Activated CD4-positive, alpha-beta T cell treated with anti-CD3 and anti-CD28 coated beads, Interleukin-2, amount 50 U/mL, for 16 hours (primary cell): ENCODE measurements at regions not wholly inside any gene's neighbourhood (a gene's known extent, or its start where the extent isn't known, plus 50 kb on each side); places are given as distances from the start of the nearest gene placed in this dataset.
"Not testable (repeated sequence)": the region's sequence is repeated elsewhere in the genome, so short reads cannot be mapped to it uniquely, and the experiment has no call there.

Experiments used
- DNase-seq: peaks from one replicate; pipeline ENCODE4 v3.0.0-alpha.2; 2020

DNA sequence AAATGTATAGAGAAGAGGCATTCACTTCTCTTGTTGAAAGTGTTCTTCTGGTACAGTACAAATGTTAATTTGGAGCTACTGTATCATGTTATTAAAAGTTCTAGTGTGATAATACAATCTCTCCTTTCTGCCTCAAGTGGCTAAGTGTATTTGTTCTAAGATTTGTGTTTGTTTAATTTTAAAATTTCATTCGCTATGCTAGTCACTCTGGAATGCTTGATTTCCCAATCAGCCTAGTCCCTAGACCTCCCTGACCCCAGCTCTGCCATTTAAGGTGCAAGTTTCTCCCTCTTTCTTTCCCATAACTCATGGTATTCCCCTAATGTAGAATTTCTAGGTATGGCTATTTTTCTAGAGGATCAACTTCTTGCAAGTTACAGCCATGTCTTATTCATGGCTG lies 817.4 kb downstream of the STIM2 start:
- DNase-seq = no peak

DNA sequence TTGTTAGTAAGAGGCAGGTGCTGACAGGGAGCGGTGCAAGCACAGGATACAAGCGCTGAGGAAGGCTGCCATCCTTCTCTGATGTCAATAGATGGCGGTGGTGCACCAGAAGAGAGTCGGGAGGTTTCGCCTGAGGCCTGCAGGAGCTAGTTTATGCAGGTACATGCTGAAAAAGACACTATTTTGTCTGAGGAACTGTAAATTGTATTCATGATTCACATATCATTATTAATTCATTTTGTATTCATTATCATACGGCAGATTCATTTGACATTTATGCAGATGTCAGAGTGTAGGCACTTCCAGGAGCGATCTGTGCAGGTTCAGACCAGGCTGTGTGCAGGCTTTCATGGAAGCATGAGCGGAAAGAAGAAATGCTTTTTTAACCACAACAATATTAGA lies 824.0 kb downstream of the STIM2 start:
- DNase-seq = peak; percentile 49

- DNase-seq = no peak
Measured at GRCh38 chr4:27685091-27685490, 824.5 kb downstream of the STIM2 start.

DNA sequence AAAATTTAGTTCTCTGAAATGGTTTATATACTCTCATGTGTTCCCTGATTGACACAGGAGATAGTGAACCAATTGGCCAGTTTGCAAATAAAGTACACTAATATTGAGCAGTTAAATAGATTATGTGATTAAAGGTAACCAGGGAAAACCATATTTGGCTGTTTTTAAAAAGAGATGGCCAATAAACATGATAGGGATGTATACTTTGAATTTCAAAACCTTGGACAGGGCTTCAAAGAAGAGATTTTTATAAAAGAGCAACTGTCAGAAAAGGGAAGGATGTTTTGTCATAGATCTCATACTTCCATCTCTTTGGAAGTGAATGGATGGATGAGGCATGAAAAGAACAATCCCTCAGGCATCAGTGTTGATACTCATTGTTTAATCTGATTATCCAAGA lies 825.3 kb downstream of the STIM2 start:
- DNase-seq = no peak

GRCh38 chr4:27692158-27692557 lies 831.5 kb downstream of the STIM2 start:
- peak; percentile 30 for DNase-seq

GRCh38 chr4:27692868-27693634 lies 832.4 kb downstream of the STIM2 start:
- no peak for DNase-seq

DNA sequence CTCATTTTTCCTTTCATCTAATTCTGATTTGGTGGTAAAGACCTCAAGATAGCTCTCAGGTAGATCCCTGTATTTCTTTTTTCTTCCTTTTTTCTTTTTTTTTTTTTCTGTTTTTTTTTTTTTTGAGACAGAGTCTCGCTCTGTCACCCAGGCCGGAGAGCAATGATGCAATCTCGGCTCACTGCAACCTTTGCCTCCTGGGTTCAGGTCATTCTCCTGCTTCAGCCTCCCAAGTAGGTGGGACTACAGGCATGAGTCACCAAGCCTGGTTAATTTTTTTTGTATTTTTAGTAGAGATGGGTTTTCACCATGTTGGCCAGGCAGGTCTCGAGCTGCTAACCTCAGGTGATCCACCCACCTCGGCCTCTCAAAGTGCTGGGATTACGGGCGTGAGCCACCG lies 835.6 kb downstream of the STIM2 start:
- DNase-seq = not testable (repeated sequence)

GRCh38 chr4:27701606-27702005 lies 841.0 kb downstream of the STIM2 start:
- no peak for DNase-seq

DNA sequence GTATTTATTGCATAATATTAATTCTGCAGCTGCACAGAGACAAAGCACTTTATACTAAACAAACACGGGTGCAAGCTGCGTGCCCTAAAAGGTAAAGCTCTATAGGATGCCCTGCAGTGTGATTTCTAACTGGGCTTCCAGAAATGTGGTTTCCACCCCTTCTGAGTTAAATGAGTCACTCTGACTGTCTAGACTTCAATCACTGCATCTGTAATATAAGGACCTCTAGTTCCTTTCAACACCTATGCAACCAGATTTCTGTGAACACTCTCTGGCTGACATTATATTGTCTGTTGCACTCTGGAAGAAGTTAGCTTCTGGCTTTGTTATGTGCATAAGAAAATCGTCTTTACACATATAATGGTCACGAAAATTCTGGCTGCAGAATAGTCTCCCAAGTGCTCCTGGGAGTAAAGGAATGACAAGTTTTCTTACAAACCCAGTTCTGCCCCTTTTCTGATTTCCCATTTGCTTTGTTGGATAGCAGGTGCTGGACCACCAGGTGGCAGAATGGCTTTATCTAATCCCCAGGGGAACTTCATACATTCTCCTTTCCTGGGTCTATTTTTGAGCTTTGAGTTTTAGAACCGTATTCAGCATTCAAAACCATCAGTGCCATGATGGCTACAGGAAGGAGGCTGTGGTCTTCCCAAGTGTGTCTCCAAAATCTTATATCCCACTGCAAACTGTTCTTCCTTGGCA lies 842.2 kb downstream of the STIM2 start:
- DNase-seq = no peak

GRCh38 chr4:27703771-27704170 lies 843.1 kb downstream of the STIM2 start:
- no peak for DNase-seq

DNA sequence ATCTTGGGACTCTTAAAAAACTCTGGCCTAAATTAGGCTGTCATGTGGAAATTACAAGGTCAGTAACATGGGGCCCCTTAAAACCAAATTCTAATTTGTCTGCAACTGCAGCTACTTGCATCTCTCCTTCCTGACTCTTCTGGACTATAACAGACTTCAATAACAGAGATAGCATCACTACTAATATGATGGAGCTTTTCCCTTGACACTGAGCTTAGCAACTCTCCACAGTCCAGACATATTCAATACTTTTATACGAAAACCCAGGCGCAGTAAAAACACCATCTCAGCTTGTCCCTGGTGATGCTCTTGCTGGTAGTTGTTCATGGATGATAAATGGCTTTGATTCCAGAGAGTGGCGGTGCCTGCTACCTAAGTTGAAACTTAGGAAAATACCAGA lies 850.4 kb downstream of the STIM2 start:
- DNase-seq = no peak

DNA sequence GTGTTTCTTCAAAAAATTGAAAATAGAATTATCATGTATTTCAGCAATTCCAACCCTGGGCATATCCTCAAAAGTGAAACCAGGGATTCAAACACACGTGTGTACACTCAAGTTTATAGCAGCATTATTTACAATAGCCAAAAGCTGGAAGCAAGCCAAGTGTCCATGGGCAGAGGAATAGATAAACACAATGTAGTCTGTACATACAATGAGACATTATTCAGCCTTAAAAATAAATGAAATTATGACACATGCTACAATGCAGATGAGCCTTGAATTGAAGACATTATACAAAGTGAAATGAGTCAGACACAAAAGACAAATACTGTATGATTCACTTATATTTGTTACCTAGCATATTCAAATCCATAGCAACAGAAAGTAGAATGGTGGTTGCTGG lies 853.4 kb downstream of the STIM2 start:
- no peak for DNase-seq

DNA sequence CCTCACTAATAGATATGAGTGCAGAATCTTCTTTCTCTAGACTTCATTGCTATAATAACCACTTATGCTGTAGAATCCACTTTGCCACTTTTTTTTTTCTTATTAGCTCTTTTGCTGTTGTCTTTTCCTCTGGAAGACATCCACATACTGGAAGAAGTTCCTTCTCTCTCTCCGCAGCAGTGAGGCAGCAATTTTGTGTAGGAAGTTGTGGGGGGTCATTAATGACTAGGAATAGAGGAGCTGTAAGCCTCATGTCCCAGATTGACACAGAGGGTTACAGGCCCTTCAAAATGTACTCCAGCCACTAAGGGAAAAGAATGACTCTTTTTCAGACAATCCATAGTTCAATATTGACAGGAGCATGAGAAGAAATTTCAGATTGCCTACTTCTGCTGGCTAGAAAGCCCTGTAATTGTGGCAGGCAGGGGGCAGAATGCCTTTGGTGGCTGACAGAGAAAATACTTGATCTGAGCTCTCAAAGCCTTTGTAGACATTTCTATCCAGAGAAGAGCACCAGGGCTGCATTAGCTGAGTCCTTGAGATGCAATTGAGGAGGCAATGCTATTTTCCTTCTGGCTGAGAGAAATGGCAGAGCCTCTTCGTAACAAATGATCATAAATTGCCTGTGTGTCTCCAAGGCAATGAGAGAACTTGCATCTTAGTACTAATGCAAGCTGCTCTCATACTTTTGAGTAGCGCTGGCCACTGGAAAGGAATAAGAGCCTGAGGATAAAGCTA lies 856.2 kb downstream of the STIM2 start:
- no peak for DNase-seq

GRCh38 chr4:27717431-27717755 lies 856.8 kb downstream of the STIM2 start:
- DNase-seq = no peak

DNA sequence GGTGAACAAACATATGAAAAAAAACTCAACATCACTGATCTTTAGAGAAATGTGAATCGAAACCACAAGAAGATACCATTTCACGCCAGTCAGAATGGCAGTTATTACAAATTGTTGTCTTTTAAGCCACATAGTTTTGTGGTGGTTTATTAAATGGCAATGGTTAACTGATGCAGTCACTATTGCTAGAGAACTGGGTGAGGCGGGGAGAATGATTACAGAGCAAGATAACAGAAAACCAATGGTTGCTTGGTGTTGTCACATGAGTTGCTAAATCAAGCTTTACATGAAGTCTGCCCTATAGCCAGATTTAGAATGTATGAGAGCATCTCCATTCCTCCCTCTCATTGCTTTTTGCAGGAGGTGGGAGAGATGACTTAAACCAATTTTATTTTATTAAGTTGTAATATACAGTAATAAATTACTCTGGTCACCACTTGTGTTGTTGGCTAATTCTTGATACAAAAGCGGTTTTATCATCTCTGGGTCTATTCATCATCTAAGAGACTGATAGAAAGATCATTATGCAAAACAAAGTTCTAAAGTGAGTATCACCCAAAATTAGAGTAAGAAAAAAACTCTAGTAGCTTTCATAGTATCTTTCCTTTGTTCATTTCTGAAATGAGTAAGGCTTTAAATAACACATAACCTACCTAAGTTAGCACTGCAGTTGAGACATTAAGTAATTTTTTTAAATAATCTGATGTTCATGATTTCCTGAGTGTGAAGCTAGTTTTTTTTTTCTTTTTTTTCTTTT lies 859.5 kb downstream of the STIM2 start:
- DNase-seq = no peak

GRCh38 chr4:27721193-27721592 lies 860.6 kb downstream of the STIM2 start:
- DNase-seq = no peak

DNA sequence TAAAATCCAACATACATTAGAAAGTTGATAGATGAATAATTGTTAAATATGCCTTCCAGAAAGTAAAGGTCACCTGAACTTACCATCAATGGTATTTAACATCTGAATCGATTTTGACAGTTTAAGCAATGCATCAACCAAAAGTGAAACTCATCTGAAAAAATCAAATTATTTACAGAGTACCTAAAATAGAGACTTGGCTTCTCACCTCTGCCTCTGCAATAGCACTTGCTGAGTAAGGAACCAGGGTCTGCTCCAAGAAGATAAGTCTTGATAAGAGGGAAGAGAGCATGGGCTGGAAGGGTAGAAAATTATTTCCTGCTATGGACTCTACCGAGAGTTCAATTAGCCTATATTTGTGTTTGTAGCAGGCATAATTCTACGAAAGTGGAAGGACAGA lies 868.3 kb downstream of the STIM2 start:
- DNase-seq = no peak

- no peak for DNase-seq
Measured at GRCh38 chr4:27742816-27743215, 882.2 kb downstream of the STIM2 start.

DNA sequence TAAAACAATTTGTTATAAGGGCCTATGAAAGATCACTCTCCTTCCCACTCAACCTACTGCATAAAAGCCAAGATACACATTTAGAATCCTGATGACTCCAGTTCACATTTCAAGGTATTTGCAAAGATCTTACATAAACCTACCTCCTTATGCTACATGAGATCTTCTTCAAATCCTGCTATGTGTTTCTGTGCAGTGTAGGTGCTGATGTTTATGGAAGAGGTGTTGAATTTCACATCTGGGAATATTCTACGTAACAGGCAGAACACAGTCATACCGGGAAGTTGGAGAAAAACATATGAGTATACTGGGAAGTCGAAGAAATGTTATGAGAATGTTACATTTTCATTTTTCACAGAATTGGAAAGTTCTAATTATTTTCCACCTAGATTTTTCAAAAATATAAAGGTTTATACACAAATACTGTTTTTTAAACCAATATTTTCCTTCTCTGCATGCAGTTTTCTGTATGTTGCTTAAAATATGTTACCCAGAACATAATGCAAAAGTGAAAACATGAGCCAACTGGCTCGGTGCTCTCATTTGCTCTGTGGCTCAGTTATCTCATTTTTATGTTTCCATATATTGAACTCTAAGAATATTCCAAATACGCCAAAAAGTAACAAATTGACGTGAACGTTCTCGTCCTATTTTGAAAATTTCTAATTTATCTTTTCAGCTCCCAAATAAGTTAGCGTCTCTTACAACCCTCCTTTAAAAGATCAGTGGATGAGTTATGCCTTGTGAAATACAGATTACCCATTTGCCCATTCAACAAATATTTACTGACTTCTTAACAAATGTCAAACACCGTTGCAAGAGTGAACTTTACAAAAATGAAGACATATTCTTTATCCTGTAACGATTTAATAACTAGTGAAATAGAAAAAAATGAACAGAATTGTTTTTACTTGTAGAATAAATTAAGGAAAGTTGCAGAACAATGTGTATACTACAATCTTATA lies 899.3 kb downstream of the STIM2 start:
- DNase-seq = no peak

DNA sequence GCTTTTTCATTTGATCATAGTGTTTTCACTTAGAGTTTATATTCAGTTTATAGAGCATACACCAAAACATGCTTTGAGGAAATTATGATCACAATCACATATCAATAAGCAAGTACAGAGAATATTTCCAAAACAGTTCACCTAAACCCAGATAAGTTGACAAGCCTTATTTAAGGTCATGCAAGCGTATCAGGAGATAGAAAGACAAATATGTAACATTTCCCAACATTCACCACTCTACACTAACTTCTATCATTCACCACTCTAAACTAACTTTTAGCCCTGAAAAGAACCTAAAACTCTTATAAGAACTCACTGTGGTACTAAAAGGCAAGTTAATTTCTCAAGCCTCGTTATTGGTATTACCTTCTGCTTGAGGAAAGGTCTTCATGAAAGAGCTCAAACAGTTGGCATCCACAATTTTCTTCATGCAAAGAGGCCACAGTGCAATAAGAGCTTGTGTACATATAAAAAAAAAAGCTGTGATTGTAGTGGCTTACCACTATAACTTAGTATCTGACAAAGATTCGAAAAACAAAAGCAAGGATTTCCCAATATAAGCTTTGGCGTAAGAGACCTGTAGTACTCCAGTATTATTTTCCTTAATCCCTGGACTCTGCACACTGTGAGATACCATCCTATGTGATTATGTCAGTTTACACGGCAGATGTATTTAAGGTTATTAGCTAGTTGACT lies 903.3 kb downstream of the STIM2 start:
- DNase-seq = no peak

DNA sequence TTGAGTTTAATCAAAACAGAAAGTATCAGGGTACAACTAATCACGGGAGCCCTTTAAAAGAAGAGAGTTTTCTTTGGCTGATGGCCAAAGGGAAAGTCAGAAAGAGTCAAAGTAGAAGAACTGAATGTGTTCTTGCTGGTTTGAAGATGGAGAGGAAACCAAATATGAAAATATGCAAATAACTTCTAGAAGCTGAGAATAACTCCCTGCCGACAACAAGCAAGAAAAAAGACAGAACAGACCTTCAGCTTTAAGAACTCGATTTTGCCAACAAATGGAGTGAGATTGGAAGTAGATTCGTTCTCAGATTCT lies 903.8 kb downstream of the STIM2 start:
- DNase-seq = no peak

DNA sequence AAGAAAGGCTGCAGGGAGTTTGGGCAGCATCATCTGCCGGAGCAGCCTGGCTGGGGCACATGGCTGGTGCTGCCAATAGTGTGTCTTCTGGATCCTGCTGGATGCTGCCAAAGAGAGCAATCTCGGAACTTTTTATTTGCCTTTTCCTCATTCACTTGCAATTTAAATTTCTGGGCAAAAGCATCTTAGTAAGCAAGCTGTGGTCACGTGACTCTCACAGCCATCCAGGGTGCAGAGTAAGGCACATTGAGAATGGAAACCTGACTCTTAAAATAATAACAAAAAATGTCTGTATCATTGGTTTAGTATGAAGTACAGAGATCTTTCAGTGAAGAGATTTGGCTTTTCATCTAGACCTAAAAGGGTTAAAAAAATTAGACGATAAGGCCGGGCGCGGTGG lies 910.3 kb downstream of the STIM2 start:
- DNase-seq = no peak
